ENCODE measurements at regions not wholly inside any gene's neighbourhood (a gene's known extent, or its start where the extent isn't known, plus 50 kb on each side); places are given as distances from the start of the nearest gene placed in this dataset.

GRCh38 chr7:25388681-25389080 is 160.4 kb upstream of the NPVF start:
- TF ChIP-seq EZH2 (IDR thresholded peaks at IDR 0.05; ENCODE audit: borderline replicate concordance, insufficient read depth, low read depth, low read length, poor library complexity, severe bottlenecking) = no peak
- TF ChIP-seq, protein P1, sequence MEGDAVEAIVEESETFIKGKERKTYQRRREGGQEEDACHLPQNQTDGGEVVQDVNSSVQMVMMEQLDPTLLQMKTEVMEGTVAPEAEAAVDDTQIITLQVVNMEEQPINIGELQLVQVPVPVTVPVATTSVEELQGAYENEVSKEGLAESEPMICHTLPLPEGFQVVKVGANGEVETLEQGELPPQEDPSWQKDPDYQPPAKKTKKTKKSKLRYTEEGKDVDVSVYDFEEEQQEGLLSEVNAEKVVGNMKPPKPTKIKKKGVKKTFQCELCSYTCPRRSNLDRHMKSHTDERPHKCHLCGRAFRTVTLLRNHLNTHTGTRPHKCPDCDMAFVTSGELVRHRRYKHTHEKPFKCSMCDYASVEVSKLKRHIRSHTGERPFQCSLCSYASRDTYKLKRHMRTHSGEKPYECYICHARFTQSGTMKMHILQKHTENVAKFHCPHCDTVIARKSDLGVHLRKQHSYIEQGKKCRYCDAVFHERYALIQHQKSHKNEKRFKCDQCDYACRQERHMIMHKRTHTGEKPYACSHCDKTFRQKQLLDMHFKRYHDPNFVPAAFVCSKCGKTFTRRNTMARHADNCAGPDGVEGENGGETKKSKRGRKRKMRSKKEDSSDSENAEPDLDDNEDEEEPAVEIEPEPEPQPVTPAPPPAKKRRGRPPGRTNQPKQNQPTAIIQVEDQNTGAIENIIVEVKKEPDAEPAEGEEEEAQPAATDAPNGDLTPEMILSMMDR (IDR thresholded peaks at IDR 0.05) = no peak
